ENCODE measurements at regions not wholly inside any gene's neighbourhood (a gene's known extent, or its start where the extent isn't known, plus 50 kb on each side); places are given as distances from the start of the nearest gene placed in this dataset.

DNA sequence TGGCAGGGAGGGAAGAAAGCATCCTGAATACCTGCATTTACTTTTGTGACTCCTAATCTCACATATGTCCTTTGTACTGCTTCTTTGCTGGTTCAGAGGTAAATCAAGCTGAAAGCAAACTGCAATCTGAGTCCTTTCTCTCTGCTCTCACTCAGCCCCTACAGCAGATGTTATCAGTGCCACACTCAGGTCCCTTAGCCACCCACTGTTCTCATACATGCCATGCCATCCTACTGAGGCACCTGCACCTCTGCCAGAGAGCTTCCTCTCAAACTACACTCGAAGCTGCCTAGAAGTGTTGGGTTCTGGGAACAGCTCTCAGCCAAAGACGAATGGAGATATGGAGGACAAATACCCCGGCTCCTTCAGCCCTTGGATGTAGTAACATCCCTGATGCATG is 244.5 kb downstream of the TXNL1 start:
- in situ Hi-C loops (cut with MboI; ENCODE audit: low pct_unique_long_range_greater_than_20kb, low sequenced_read_pairs, unreplicated experiment), result no loop called here
- TF ChIP-seq, protein P1, sequence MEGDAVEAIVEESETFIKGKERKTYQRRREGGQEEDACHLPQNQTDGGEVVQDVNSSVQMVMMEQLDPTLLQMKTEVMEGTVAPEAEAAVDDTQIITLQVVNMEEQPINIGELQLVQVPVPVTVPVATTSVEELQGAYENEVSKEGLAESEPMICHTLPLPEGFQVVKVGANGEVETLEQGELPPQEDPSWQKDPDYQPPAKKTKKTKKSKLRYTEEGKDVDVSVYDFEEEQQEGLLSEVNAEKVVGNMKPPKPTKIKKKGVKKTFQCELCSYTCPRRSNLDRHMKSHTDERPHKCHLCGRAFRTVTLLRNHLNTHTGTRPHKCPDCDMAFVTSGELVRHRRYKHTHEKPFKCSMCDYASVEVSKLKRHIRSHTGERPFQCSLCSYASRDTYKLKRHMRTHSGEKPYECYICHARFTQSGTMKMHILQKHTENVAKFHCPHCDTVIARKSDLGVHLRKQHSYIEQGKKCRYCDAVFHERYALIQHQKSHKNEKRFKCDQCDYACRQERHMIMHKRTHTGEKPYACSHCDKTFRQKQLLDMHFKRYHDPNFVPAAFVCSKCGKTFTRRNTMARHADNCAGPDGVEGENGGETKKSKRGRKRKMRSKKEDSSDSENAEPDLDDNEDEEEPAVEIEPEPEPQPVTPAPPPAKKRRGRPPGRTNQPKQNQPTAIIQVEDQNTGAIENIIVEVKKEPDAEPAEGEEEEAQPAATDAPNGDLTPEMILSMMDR (IDR thresholded peaks at IDR 0.05; ENCODE audit: extremely low read depth, insufficient read depth, missing control alignments), result no peak
- no peak for DNase-seq (ENCODE audit: low spot score)

DNA sequence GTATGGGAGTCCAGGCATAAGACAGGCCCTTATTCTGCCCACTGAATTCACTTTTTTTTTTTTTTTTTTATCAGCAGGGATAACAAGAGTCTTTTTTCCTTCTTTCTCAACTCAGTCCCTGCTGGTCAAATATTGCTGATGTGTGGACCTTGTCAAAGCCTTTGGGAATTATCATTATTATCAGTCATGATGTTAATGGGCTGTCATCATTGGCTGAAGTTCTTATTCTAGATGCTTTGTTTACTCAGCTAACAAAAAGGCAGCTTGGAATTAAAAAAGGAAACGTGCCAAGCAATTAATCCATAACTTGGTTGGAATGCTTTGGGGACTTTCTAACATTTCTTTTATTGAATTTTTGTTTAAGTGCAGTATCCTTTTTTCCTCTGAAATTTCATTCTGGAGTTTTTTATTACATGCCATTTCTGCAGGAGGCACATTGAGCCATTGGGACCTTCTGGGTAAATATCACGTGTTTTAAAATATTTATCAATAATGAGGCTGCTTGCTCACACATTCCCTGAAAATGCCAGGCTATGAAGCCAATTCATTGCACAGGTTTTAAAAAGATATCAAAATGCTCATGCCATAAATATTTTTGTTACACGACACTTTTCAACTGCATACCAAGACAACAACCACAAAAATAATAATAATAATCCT is 246.3 kb downstream of the TXNL1 start:
- in situ Hi-C loops (cut with MboI; ENCODE audit: low pct_unique_long_range_greater_than_20kb, low sequenced_read_pairs, unreplicated experiment), result no loop called here
- TF ChIP-seq, protein P1 (IDR thresholded peaks at IDR 0.05; ENCODE audit: extremely low read depth, insufficient read depth, missing control alignments), result no peak
- no peak for DNase-seq (ENCODE audit: low spot score)

DNA sequence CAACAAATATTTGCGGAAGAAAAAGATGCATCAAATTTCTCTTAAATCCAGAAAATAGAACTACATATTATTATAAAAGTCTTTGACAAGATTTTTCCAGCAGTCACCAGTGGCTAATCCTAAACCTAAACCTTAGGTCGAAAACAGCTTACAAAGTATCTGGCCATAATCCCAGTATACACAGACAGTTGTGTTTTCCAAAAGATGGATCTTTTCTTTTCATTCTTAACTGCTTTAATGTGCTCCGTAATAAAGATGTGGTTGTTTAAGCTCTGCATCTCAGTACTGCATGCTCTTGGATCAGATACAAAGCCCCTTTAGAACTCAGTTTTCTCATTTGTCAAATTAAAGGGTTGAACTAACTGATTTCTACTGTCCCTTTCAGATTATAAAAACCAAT is 247.8 kb downstream of the TXNL1 start:
- TF ChIP-seq, protein P1 (IDR thresholded peaks at IDR 0.05; ENCODE audit: extremely low read depth, insufficient read depth, missing control alignments), result no peak
- DNase-seq (ENCODE audit: low spot score), result no peak
- in situ Hi-C loops (cut with MboI; ENCODE audit: low pct_unique_long_range_greater_than_20kb, low sequenced_read_pairs, unreplicated experiment), result no loop called here

DNA sequence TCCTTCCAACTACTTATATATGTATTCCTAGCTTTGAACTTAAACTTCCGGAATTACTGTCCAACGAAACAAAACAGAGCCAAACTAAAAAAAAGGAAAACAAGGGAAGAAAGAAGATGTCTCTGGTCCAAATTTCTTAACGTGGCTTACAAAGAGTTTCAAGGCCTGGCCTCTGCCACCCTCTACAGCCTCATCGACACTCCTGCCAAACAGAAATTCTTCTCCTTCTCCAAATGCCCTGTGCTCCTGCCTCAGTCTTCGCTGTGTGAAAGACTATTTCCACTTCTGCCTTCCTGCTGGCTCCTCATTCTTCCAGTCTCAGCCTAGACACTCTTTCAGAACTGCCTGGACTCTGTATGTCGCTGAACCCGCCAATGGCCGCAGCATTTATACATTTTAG is 249.2 kb downstream of the TXNL1 start:
- in situ Hi-C loops (cut with MboI; ENCODE audit: low pct_unique_long_range_greater_than_20kb, low sequenced_read_pairs, unreplicated experiment), result no loop called here
- no peak for DNase-seq (ENCODE audit: low spot score)
- TF ChIP-seq, protein P1 (IDR thresholded peaks at IDR 0.05; ENCODE audit: extremely low read depth, insufficient read depth, missing control alignments), result no peak

DNA sequence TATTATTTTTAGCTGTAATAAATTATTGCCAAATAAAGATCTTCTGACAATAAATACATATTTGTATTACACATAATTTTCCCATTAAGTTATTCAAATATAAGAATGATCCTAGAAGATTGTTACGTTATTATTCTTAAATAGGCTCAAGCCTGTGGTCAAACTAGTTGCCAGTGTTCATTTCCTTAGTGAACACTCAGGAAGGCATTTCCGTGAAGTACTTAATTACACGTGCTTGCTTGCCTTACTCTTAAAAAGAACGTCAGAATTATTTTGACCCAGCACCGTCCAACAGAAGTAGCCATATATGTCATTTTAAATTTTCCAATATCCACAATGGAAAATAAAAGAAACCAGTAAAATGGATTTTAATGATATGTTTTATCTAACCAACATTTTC is 249.8 kb downstream of the TXNL1 start:
- in situ Hi-C loops (cut with MboI; ENCODE audit: low pct_unique_long_range_greater_than_20kb, low sequenced_read_pairs, unreplicated experiment), result no loop called here
- TF ChIP-seq, protein P1 (IDR thresholded peaks at IDR 0.05; ENCODE audit: extremely low read depth, insufficient read depth, missing control alignments), result no peak
- DNase-seq (ENCODE audit: low spot score), result no peak

DNA sequence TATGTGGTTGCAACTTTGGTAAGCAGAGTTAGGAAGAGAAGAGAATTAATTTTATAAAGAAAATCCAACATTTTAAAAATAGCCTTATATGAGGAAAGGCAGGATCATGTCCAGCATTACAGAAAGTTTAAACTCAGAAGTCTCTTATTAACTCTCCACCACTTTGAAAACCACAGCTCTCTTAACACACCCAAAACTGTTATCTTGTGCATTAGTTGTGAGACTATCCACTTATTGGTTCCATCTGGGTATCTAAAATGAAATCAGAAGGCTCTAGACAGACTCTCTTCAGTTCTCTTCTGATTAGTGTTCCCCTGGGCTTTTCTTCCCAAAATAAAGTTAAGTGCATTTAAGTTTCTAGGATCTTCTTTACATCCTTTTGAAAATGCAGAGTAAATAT is 251.5 kb downstream of the TXNL1 start:
- TF ChIP-seq, protein P1 (IDR thresholded peaks at IDR 0.05; ENCODE audit: extremely low read depth, insufficient read depth, missing control alignments), result no peak
- DNase-seq (ENCODE audit: low spot score), result no peak
- in situ Hi-C loops (cut with MboI; ENCODE audit: low pct_unique_long_range_greater_than_20kb, low sequenced_read_pairs, unreplicated experiment), result no loop called here
